Fibroblast of skin of left biceps (primary cell): ENCODE measurements at regions not wholly inside any gene's neighbourhood (a gene's known extent, or its start where the extent isn't known, plus 50 kb on each side); places are given as distances from the start of the nearest gene placed in this dataset.
"Not testable (repeated sequence)": the region's sequence is repeated elsewhere in the genome, so short reads cannot be mapped to it uniquely, and the experiment has no call there.

ENCODE experiments used
- DNase-seq, 2 experiments: peaks; one replicate each; pipeline ENCODE4 v3.0.0-alpha.2; 2013; ENCODE audit warnings: low read depth in 2 of 2

- DNase-seq = no peak
These were observed 1158.5 kb downstream of the JRKL start for GRCh38 chr11:97548280-97548679.

- no peak for DNase-seq
These were observed 1167.6 kb downstream of the JRKL start for GRCh38 chr11:97557399-97557798.

DNA sequence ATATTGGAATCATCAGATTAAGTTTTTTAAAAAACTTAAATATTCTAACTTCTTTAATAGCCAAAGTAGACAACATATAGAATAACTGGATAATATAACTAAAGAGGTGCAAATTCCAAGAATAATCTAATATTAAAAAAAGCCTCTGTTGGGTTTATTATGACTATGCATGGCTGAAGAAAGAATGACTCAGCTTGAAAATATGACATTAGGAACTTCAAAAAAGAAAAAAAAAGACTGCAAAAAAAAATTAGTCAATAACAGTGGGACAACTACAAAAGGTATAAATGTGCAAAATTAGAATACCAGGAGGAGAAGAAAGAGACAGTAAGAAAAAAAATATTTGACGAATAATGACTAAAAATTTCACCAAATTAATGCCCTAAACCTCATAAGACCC, 1178.0 kb downstream of the JRKL start:
- no peak for DNase-seq

DNA sequence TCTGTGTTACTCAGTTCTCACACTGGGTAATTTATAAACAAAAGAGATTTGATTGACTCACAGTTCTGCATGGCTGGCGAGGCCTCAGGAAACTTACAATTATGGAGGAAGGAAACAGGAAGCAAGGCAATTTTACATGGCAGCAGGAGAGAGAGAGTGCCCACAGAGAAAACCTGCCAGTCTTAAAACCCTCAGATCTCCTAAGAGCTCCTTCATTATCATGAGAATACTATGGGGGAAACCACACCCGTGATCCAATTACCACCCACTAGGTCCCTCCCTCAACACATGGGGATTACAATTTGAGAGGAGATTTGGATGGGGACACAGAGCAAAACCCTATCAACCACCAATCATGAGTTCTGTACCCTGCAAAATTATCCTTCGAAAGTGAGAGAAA, 1180.8 kb downstream of the JRKL start:
- DNase-seq = no peak

GRCh38 chr11:97573771-97574170, 1184.0 kb downstream of the JRKL start:
- not testable (repeated sequence) for DNase-seq

DNA sequence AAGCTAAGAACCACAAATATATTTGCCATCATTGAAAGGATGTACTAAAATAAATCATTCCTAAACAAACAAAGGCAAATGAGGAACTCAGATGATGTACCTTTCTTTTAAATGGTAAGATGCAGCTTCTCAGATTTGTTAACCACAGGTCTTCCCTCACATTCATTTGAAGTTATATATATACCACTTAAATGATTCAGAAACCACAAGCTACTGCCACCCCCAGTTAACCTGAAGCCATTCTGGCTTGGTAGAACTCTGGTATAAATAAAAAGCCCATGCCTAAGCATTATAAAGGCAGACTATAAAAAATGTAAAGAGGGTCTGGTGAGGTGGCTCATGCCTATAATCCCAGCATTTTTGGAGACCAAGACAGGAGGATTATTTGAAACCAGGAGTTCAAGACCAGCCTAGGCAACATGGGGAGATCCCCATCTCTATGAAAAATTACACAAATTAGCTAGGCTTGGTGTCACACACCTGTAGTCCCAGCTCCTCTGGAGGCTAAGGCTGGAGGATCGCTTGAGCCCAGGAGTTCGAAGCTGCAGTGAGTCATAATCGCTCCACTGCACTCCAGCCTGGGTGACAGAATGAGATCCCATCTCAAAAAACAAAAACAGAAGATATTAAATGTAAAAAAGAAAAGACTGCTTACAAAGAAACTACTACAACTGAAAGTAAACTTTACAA, 1185.3 kb downstream of the JRKL start:
- DNase-seq = no peak

DNA sequence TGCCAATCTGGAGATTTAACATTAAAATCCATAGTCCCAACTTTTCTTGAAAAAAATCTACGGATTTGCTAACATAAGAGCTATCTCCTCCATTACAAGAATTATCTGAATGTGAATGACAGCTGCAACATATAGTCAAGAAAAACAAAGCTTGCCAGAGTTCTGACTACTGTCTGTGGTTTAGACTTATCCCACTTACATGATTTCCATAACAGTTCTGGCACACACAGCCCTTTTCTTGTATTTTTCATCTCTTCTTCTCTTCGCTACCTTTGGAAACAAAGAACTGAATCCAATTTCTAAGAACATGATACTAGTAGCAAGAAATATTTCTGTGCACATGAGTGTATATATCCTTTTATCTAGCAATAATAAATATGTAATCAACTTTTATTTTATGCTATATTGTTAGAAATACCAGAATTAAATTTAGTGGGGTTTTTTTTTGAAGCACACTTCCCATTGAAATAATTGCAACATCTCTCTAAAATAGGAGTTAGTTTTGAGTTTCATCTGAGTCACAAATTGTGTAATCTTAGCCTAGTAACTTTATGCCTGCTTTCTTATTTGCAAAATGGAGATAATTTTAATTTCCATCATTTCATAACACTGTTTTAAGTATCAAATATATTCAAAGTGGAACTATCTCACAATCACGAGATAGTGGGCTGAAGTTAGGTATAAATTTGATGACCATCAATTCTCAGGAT, 1217.6 kb downstream of the JRKL start:
- no peak for DNase-seq

DNA sequence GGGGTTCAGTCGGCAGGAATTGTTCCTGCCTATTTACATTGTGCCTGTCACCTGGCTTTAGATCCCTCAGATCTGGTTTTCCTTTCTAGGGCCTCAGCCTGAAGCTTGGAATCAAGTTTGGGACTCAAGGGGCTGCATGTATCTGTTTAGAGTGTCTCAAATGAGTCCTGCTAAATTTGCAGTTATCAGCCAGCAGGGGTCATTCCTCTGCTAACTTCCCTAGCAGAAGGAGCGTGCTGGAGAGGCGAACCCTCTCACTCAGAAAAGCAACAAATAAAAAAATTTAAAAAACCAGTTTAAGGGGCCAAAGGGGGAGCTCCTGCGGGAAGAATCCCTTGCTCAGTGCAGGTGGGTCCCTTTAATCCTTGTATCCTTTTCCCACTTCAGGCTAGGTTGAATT, 1220.2 kb downstream of the JRKL start:
- DNase-seq = no peak

- DNase-seq = no peak
These were observed 1221.0 kb downstream of the JRKL start for GRCh38 chr11:97610854-97611253.

DNA sequence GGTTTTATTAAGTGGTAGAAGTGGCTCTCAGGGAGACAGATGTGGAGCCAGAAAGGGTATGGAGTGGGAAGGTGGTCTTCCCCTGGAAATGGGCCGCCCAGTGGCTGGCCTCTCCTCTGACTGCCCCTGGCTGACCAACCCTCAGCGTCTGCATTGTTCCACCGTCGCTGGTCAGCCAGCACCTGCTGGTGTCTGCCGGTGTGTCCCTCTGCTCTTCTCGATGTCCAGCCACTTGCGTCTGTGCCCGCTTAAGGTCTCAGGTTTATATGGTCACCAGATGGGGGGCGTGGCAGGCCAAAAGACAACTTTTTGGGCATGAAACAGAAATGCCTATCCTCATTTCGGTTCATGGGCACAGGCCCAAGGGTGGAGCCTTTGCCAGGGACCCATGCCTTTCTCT, 1221.5 kb downstream of the JRKL start:
- DNase-seq = no peak

DNA sequence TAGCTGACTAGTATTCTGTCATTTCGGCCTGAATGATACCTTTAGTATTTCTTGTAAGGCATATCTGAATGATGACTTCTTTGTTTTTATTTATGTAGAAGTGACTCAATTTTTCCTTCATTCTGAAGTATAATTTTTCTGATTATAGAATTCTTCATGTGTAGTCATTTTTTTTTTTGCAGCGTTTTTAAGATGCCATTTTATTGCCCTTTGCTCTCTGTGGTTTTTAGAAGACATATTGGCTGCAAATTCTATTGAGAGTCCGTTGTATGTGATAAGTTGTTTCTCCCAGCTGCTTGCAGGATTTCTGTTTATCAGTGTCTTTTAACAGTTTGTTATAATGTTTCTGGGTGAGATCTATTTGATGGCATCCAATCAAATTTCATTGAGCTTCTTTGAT, 1224.8 kb downstream of the JRKL start:
- DNase-seq = no peak

- no peak for DNase-seq
These were observed 1225.7 kb downstream of the JRKL start for GRCh38 chr11:97615546-97615945.

GRCh38 chr11:97617031-97617430, 1227.2 kb downstream of the JRKL start:
- DNase-seq = no peak

GRCh38 chr11:97620007-97620406, 1230.2 kb downstream of the JRKL start:
- DNase-seq = no peak

DNA sequence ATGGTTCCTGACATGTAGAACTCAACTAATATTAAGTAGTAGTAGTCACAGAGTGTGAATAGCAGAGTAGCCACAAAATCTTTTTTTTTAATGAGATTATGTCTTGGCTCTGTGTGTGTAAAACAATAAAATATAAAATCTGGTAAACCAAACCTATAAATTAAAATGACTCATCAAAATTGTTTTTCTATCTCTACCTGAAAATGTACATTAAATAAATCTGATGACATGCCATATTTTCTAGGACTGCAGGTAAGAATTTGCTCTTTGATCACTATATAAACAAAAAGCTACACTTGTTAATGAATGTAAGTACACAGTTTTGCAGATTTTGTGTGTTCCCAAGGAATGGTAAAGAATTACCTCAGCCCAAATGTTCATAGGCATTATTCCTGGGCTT, 1231.5 kb downstream of the JRKL start:
- DNase-seq = no peak

- no peak for DNase-seq
These were observed 1233.0 kb downstream of the JRKL start for GRCh38 chr11:97622795-97623194.

- DNase-seq = not testable (repeated sequence)
These were observed 1246.9 kb downstream of the JRKL start for GRCh38 chr11:97636741-97637140.

GRCh38 chr11:97637701-97638100, 1247.9 kb downstream of the JRKL start:
- no peak for DNase-seq

- DNase-seq = no peak
These were observed 1248.9 kb downstream of the JRKL start for GRCh38 chr11:97638641-97639224.

GRCh38 chr11:97641988-97642387, 1252.2 kb downstream of the JRKL start:
- no peak for DNase-seq

DNA sequence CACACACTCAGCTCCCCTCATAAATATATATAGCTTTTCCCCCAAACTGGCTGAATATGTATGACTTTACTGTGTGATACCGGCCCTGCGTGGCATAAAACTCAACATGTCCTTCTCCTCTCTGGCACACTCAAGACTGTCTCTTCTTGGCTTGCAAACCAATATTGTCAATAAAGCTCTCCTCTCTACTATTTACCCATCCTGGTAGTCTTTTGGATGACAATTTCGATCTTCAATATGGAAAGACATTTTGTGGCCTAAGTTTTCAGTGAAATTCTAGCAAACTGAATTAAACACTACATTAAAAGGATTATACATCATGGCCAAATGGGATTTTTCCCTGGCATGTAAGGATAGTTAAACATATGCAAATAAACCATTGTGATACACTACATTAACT, 1255.9 kb downstream of the JRKL start:
- no peak for DNase-seq

DNA sequence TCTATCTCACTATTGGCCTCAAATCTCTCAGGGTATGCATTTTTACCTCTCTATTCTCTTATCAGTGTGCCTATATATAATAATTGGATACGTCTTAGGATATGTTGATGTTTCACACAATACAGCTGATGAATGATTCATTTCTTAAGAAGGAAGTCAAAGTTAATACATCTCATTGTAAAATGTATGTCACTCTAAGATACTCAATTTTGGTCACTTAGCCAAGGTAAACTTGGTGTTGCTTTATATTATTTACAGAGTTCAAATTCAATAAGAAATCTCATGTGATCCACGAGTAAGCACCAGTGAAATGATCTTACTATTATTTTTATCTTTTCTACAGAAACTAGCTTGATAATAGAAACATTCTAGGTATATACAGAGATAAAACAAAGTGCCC, 1266.5 kb downstream of the JRKL start:
- no peak for DNase-seq

GRCh38 chr11:97657852-97658251, 1268.0 kb downstream of the JRKL start:
- DNase-seq = no peak
